NCI-H526 (cell line): ENCODE measurements at regions not wholly inside any gene's neighbourhood (a gene's known extent, or its start where the extent isn't known, plus 50 kb on each side); places are given as distances from the start of the nearest gene placed in this dataset.
A peak's percentile ranks its signal among the peaks of the same experiment; 100 is the strongest.
"Not testable (repeated sequence)": the region's sequence is repeated elsewhere in the genome, so short reads cannot be mapped to it uniquely, and the experiment has no call there.

ENCODE experiments used
- DNase-seq, 2 experiments: peaks; one replicate each; lab custom pipeline; 2025; lab: John Stamatoyannopoulos, UW

DNA sequence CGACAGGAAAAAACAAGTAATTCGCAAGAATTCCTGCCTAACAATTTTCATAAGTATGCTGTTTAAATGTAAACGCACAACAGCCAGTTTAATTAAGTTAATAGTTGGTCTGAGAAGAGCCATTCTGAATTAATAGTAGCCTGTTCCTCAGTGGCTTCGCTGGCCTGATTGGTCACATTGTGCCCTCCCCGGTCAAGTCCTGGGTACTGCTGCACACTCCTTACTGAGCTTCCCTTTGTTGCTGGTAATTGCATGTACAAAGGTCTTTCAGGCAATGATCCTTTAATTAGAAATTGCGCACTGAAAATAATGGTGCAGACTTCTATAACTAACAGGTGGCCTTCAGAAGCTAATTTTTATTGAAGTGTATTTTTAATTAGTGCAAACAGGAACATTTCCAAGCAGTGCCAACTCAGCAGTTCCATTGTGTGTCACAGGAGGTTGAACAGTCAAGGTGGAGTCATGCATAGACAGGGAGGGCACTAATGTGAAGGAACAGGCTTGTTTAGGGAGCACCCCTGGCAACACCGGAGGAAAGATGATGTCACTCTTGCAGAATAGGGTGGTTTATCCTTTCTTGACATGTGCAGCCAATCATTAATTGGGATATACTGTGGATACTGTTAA is 92.6 kb upstream of the SLC22A23 start:
- DNase-seq = no peak

DNA sequence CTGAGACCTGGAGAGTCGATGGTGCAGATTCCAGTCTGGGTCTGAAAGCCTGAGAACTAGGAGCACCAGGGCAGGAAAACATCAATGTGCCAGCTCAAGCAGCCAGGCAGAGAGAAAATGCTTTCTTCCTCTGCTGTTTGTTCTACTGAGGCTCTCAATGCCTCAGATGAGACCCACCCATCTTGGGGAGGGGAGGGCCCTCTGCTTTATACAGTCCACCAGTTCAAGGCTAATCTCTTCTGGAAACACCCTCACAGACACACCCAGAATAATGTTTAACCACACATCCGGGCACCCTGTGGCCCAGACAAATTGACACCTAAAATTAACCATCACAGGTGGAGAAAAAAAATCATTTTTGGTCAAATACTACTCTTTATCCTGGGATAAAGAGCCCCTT is 89.3 kb upstream of the SLC22A23 start:
- DNase-seq = no peak

DNA sequence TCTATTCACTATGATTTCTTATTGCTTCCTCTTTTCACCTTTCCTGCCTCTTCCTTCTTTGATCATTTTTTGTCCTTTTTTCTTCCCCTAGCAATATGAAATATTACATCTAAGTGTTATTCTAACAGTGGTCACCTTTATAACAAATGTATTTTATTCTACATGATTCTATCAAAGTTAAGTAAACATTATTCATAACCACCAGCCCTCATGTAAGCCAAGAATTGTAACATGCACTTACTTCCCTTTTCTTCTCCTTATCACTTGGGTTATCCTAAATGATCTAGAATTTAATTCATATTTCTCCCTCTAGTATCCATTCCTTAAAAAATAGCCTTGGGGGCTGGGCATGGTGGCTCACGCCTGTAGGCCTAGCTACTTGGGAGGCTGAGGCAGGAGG is 88.3 kb upstream of the SLC22A23 start:
- DNase-seq = no peak

DNA sequence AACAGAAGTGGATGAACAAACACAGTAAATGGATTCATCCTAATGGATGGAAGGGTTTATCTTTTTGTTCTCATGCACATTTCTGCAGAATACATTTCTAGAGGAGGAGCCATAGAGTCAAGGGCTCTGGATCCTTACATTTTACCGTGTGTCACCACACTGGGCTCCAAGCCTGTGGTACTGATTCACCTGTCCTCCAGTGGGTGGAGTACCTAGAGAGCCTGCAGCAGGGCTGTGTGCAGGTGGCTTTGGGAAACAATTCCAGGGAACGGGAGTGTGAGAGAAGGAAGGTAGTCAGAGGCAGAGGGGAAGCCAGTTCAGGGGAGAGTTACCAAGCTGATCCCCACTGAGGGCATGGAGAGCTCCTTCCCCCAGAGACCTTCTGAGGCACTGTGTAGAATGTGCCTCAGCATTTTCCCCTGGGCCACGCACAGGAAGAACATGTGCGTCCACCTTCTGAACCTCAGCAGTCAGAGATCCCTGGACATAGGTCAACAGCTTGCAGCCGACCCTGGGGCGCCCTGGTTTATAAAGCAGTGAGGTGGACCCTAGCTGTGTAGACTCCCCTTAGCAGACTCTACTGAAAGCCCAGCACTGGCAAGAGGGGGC is 85.3 kb upstream of the SLC22A23 start:
- DNase-seq = peak; percentile 76 to 77

DNA sequence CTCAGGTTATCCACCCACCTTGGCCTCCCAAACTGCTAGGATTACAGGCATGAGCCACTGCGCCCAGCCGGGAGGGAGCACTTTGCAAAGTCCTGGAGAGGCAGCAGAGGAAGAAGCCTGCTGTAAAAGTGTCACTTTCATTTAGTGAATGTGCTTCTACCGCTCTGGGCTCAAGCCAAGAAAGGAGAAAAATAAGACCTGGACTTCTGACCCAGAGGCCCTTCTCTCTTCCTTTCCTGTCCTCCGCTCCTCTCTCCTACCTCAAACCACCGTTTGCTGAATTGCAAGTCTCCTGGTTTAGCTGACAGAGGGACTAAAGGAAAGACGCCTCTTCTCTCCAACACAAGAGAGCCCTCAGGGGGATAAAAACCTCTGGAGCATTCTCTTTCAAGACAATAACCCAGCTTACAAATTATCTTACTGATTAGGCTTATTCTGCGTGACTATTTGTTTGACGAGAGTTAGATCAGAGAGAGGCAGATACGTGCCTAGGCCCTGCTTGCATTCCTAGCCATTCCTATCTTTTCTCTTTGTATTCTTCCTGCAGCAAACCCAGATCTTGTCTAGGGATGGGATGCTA is 84.2 kb upstream of the SLC22A23 start:
- peak; percentile 65 to 67 for DNase-seq

DNA sequence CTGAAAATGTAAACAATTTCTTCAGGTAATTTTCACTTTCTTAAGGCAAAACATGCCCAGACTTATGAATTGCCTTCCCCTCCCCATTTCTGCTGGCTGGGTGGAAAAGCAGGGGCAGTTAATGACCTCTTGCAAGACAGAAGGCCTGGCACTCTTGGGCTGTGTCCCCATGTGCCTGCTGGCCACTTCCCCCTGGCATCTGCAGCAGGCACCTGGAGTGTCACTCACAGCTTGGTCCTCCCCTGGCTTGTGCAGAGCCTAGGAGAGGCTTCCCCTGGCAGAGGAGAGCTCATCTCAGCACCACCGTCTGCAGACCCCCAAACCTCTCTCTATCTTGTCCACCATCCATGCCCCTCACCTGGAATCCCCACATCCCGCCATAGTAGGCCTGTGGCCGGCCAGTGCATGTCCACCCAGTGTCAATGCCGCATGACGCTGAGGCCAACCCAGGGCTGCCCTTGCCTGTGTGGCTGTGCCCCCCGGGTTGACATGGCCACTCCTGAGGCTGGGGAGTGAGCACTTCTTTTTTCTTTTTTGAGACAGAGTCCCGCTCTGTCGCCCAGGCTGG is 83.5 kb upstream of the SLC22A23 start:
- no peak for DNase-seq

DNA sequence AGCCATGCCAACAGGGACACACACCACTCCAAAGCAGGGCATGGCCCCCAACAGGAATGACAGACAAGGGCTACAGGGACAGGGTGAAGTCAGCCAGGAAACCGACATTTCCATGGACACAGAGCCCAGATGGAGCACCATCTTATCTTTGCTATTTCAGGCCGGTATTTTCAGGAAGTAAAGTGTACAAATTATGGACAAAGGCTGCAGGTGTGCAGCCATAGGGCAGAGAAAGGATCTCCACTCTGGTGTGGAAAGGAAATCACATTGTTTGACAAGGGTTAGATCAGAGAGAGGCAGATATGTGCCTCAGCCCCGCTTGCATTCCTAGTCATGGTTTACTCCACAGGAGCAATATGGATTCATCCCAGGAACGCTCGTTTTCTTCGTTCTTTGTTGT is 81.7 kb upstream of the SLC22A23 start:
- no peak for DNase-seq

DNA sequence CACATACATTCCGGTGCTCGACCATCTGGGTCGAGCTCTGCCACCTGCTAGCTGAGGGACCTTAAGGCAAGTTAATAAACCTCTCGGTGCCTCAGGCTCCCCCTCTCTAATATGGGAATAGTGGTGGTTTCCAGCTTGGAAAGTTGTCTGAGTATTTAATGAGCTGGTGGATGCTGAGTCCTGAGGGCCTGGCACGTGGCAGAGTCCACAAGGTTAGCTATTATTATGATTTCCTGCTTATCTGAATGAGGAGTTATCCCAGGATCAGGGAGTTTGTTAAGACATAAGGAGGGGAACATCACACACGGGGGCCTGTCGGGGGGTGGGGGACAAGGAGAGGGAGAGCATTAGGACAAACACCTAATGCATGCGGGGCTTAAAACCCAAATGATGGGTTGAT is 80.1 kb upstream of the SLC22A23 start:
- no peak for DNase-seq

DNA sequence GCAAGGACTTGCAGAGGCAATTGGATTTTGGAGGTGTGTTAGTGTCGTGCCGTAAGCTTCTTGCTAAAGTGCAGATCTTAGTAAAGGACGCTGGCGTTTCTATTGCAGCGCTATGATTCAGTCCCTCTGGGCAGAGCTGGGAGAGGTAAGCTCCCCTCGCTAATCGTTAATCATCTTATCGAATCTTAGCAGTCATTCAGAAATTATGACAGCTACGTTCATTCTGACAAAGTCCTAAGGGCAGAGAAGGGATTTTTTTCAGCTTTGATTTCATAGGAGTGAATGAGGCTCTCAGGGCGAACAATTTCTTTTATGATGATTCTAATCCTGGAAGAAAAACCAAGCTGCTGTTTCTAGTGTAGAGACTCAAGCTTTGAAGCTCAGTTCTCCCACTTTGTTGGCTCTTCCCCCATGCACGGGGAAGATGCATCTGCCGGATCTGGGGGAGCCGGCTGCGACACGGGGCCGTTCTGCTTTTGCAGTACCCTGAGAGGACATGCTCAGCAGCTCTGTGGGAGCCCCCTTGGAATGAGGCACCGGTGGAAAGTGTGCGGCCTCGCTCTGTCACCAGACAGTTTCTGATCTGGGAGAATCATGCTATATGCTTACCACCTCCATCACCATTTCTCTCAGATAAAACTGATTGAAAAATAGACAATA is 79.1 kb upstream of the SLC22A23 start:
- DNase-seq = no peak

DNA sequence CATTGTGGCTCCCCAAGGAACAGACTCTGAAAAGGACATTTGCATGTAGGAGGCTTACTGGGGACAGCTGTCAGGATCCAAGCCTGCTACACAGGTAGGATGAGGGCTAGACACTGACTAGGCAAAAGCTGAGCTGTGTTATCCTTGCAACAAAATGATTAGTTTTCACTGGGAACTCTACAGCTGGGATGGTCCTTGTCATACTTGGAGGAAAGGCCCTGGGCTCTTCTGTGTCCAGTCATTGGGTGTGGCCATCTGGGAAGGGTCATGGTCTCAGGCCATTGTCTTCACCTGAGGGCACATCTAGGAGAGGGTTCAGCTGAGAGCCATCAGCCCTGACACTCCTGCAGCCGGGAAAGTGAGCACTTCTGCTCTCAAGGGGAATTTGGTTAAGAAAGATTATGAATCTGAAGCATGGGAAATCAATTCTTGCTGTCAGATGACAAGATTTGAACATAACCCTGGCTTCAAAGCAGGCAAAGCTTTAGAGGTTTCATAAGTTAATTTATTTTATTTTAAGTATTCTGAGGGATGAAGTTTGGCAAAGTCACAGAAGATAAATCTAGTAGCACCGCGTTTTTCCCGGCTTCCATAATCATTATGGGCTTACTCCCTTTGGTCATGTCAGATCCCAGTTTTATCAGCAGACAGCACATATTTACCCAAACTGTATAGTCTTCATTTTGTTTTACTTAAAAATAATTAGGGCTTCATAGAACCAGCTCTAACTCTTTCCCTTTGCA is 78.4 kb upstream of the SLC22A23 start:
- peak; percentile 29 to 65 for DNase-seq

DNA sequence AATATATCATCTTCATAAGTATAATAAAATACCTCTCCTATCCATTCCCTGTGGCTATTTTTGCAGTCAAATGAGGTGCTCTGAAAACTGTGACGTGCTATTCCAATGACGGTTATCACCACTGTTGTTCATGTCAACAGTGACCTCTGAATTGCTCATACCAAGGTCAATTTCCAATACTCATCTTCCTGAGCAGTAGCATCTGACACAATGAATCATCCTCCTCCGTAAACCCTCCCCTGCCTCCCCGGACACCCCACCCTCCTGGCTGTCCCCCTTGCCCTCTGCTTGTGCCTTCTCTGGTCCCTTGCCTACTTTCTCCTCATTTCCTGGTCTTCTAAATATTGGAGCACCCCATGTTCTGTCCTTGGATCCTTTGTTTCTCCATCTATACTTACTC is 77.7 kb upstream of the SLC22A23 start:
- no peak for DNase-seq

DNA sequence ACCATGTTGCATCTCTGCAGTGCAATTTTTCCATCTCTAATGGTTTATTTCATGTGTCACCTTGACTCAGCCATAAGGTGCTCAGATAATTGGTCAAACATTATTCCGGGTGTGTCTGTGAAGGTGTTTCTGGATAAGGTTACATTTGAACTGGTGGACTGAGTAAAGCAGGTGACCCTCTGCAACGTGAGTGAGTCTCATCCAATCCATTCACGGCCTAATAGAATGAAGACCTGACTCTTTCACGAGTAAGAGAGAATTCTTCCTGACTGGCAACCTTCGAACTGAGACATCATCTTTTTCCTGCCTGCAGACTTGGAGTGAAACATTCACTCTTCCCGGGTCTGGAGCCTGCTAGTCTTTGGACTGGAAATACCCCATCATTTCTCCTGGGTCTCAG is 77.1 kb upstream of the SLC22A23 start:
- no peak for DNase-seq

DNA sequence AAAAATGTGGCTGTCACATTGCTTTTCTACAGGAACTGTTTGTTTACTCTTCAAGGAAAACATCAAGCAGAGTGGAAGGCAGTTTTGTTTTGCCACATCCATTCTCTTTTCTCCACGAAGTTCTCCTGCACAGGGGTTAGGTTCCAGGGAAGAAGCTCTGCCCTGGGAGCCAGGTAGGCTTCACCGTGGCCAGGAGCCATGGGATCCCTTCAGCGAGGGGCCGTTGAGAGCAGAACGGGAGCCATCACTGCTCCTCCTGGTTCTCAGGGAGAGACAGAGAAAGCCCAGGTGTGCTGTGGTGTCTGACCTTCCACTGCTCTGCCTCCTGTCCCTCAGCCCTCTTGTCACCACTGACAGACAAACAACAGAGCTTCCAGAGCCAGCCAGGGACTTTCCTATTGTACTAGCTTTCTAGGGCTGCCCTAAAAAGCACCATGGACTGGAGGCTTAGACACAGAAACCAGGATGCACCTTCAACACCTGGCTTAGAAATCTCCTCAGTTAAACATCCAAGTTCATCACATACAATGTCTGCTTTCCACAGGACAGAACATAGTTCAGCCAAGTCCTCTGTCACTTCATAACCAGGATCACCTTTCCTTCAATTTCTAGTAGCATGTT is 75.6 kb upstream of the SLC22A23 start:
- DNase-seq = no peak

DNA sequence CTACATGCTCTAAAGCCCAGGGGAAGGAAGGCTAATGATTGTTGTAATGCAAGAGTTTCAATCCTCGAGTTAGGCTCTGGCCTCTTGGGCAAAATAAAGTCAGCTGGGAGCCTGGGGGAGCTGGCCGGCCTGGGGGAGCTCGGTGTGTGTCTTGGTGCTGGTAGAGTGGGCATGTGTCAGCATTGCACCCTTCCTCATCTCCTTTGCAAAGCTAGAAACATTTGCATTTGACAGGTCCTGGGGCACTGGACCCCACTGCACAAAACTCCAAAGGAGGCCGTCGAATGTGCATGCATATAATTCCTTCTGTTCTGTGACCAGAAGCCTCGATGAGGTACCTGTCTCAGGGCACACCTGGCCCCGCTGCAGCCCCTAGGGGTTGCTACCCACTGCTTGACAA is 74.6 kb upstream of the SLC22A23 start:
- DNase-seq = no peak

DNA sequence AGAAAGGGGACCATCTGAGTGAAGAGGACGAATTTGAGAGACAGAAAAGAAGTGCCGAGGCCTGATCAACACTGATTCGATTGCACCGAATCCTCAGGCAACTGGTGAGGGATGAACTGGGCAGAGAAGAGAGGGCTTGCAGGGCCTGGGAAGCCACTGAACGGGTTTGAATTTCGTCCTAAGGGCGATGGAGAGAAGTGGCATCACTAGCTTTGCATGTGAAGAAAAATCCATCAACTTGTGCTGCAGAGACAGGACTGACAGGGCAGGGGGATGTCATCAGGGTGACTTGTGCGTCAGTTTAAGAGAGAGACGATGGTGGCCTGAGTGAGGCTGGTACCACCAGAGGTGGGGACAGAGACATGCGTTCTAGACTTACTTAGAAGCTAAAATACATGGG is 73.7 kb upstream of the SLC22A23 start:
- DNase-seq = no peak

DNA sequence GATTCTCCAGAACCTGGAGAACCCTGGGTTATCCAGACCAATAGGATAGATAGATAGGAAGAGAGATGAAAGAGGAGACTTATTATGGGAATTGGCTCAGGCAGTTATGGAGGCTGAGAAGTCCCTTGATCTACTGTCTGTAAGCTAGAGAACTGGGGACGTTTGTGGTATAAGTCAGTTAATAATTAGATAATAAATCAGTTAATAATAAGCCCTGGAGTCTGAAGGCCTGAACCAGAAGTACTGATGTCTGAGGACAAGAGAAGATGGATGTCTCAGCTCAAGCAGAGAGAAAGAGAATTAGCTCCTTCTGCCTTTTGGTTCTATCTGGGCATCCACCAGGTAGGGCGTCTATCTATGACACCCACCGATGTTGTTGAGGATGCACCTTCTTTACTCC is 72.9 kb upstream of the SLC22A23 start:
- DNase-seq = no peak

DNA sequence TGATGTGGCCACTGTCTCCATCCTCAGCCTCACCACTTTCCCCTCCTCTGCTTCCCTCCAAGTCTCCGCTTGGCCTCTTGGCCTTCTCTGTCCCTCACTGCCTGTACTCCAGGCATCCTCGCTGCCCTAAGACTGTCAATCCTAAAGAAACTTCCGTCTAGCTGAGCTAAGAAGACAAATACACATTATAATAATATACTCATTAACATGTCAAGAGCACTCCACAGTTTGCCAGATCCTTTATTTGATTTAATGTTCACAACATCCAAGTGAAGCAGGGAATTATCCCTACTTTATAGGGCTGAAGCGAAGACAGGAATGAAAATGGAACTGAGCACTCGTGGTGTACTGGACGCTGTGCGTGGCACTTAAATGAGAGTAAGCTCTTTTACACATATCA is 72.4 kb upstream of the SLC22A23 start:
- no peak for DNase-seq

DNA sequence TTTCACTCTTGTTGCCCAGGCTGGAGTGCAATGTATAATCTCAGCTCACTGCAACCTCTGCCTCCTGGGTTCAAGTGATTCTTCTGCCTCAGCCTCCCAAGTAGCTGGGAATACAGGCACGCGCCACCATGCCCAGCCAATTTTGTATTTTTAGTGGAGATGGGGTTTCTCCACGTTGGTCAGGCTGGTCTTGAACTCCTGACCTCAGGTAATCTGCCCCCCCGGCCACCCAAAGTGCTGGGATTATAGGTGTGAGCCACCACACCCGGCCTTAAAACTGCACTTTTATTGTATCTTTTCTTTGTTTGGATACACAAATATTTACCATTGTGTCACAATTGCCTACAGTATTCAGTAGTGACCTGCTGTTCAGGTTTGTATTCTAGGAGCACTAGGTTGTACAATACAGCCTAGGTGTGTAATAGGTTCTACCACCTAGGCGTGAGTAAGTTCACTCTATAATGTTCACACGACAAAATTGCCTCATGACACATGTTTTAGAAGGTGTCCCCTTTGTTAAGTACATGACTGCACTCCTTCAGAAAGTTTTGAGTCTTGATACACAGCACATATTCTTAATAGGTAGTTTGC is 71.3 kb upstream of the SLC22A23 start:
- DNase-seq = not testable (repeated sequence)

DNA sequence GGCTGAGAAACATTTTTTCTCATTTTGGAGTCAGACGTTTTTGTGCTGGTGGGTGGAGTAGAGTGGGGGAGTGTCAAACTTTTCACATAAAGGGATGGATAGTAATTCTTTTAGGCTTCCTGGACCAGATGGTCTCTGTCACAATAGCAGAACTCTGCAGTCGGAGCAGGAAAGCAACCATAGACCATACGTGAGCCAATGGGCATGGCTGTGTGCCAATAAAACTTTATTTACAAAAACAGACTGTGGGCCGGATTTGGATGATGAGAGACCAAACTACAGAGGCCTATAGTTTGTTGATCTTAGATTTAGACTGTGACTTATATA is 70.8 kb upstream of the SLC22A23 start:
- no peak for DNase-seq

DNA sequence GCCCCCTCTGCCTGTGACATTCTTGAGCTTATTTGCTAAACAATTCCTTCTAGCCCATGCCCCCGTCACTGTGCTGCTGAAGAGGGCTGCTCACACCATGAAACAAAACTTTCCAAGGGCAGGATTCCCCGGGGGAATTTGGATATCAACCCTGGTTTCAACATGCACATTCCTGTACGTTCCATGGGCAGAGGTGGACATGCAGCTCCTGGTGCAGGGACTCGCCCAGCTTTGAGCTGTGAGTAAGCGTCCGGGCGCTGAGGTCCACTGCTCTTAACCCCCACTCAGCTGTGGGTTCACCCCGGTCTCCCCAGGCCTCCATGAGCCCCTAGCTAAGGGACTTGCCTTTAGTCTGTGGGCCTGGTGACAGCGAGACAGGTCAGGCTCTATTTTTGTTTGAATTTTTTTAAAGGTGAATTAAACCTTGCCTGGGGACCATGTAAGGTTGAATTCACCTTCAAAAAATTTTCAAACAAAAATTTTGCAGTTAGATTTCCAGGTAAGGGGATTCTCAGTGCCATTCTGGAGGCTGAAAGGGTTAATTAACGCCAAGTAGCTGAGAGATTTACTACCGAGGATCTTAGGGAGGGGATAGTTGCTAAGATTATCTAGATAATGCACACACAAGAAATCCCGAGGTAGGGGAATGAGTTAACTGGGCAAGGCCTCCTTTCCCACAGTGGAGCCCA is 70.3 kb upstream of the SLC22A23 start:
- no peak for DNase-seq

DNA sequence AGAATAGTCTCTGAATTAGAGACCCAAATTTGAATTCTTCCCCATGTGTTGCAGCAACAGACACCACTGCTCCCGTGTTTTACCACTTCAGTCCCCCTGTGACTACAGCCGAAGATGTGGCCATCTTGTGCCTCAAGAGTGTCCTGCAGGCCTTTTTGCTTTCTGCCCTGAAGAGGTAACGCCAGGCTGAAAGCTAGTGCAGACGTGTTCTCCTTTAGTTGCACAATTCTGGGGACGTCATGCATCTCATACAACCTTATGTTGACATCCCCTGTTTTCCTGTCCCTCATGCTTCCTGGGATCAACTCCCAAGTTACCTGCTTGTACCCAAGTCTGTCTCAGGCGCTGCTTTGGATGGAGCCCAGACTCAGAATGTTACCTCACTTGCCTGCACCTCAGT is 69.1 kb upstream of the SLC22A23 start:
- no peak for DNase-seq
